Dendritic cell treated with granulocyte-macrophage colony-stimulating factor and Interleukin-4, amounts not matched to agents 40 ng/mL and 50 ng/mL, for 4 days (primary cell): ENCODE measurements at regions not wholly inside any gene's neighbourhood (a gene's known extent, or its start where the extent isn't known, plus 50 kb on each side); places are given as distances from the start of the nearest gene placed in this dataset.

ENCODE experiments used
- H3K27ac Mint-ChIP-seq: one replicate; pipeline ENCODE4 v1.8.0; 2022; ENCODE audit warnings: mild to moderate bottlenecking, mixed read lengths
- H3K27me3 Mint-ChIP-seq: one replicate; pipeline ENCODE4 v1.8.0; 2022; ENCODE audit warnings: mild to moderate bottlenecking, mixed read lengths
- H3K36me3 Mint-ChIP-seq: one replicate; pipeline ENCODE4 v1.8.0; 2022; ENCODE audit warnings: low read depth, mixed read lengths
- H3K4me1 Mint-ChIP-seq: one replicate; pipeline ENCODE4 v1.8.0; 2022; ENCODE audit warnings: low read depth, mixed read lengths
- H3K4me3 Mint-ChIP-seq: one replicate; pipeline ENCODE4 v1.8.0; 2022; ENCODE audit warnings: mild to moderate bottlenecking, moderate library complexity, mixed read lengths
- H3K9me3 Mint-ChIP-seq: one replicate; pipeline ENCODE4 v1.8.0; 2022; ENCODE audit warnings: mixed read lengths
- intact Hi-C: fragments of 100-400 bp; cut with micrococcal nuclease; formaldehyde crosslinking; loops from one replicate; pipeline ENCODE4 v1.15.0; 2022

- intact Hi-C loops, result no loop called here
- Mint-ChIP-seq H3K4me3 (no peak overlapping the region), H3K4me1 (no peaks in the 10 kb centered on the region), H3K9me3 (no peaks in the 10 kb centered on the region), H3K27me3 (no peaks in the 10 kb centered on the region), H3K36me3 (no peaks in the 10 kb centered on the region), H3K27ac (no peak overlapping the region)
Measured at GRCh38 chr9:20028849-20029231, 240.0 kb upstream of the SLC24A2 start.

GRCh38 chr9:20028192-20028848 is 239.5 kb upstream of the SLC24A2 start:
- intact Hi-C loops, result no loop called here
- Mint-ChIP-seq H3K4me1 (no peaks in the 10 kb centered on the region), H3K27me3 (no peaks in the 10 kb centered on the region), H3K9me3 (no peaks in the 10 kb centered on the region), H3K36me3 (no peaks in the 10 kb centered on the region), H3K27ac (no peak overlapping the region), H3K4me3 (no peak overlapping the region)

- H3K9me3 Mint-ChIP-seq, result no peaks in the 10 kb centered on the region
- H3K36me3 Mint-ChIP-seq, result no peaks in the 10 kb centered on the region
- H3K4me1 Mint-ChIP-seq, result no peaks in the 10 kb centered on the region
- intact Hi-C loops, result no loop called here
- H3K27ac Mint-ChIP-seq, result no peak overlapping the region
- no peak overlapping the region for H3K4me3 Mint-ChIP-seq
- H3K27me3 Mint-ChIP-seq, result no peaks in the 10 kb centered on the region
Measured at GRCh38 chr9:20023961-20024571, 235.2 kb upstream of the SLC24A2 start.

GRCh38 chr9:20023210-20023905 is 234.5 kb upstream of the SLC24A2 start:
- Mint-ChIP-seq H3K27me3 (no peaks in the 10 kb centered on the region), H3K27ac (no peak overlapping the region), H3K4me1 (no peaks in the 10 kb centered on the region), H3K9me3 (no peaks in the 10 kb centered on the region), H3K36me3 (no peaks in the 10 kb centered on the region), H3K4me3 (no peak overlapping the region)
- intact Hi-C loops, result no loop called here

GRCh38 chr9:20022410-20022809 is 233.6 kb upstream of the SLC24A2 start:
- intact Hi-C loops, result no loop called here
- no peak overlapping the region for H3K27ac Mint-ChIP-seq
- H3K4me3 Mint-ChIP-seq, result no peak overlapping the region
- H3K36me3 Mint-ChIP-seq, result no peaks in the 10 kb centered on the region
- no peaks in the 10 kb centered on the region for H3K9me3 Mint-ChIP-seq
- H3K4me1 Mint-ChIP-seq, result no peaks in the 10 kb centered on the region
- no peaks in the 10 kb centered on the region for H3K27me3 Mint-ChIP-seq

- H3K9me3 Mint-ChIP-seq, result peaks cover 8% of the 10 kb centered on the region
- no peak overlapping the region for H3K4me3 Mint-ChIP-seq
- no peaks in the 10 kb centered on the region for H3K27me3 Mint-ChIP-seq
- H3K36me3 Mint-ChIP-seq, result no peaks in the 10 kb centered on the region
- H3K27ac Mint-ChIP-seq, result no peak overlapping the region
- intact Hi-C loops, result no loop called here
- no peaks in the 10 kb centered on the region for H3K4me1 Mint-ChIP-seq
Measured at GRCh38 chr9:20016611-20017010, 227.8 kb upstream of the SLC24A2 start.

- no peaks in the 10 kb centered on the region for H3K27me3 Mint-ChIP-seq
Measured at GRCh38 chr9:20015427-20015931, 226.6 kb upstream of the SLC24A2 start.

GRCh38 chr9:20014168-20014567 is 225.3 kb upstream of the SLC24A2 start:
- no peaks in the 10 kb centered on the region for H3K27me3 Mint-ChIP-seq
- no peaks in the 10 kb centered on the region for H3K36me3 Mint-ChIP-seq

More at GRCh38 chr9:20015427-20015931, 226.6 kb upstream of the SLC24A2 start:
- Mint-ChIP-seq H3K9me3 (peaks cover 16% of the 10 kb centered on the region), H3K4me1 (no peaks in the 10 kb centered on the region), H3K36me3 (no peaks in the 10 kb centered on the region), H3K4me3 (no peak overlapping the region), H3K27ac (no peak overlapping the region)
- intact Hi-C loops, result no loop called here

GRCh38 chr9:20012232-20012631 is 223.4 kb upstream of the SLC24A2 start:
- no peak overlapping the region for H3K4me3 Mint-ChIP-seq
- H3K27me3 Mint-ChIP-seq, result no peaks in the 10 kb centered on the region
- no peaks in the 10 kb centered on the region for H3K36me3 Mint-ChIP-seq
- H3K27ac Mint-ChIP-seq, result no peak overlapping the region
- H3K9me3 Mint-ChIP-seq, result peaks cover 16% of the 10 kb centered on the region
- H3K4me1 Mint-ChIP-seq, result no peaks in the 10 kb centered on the region
- intact Hi-C loops, result no loop called here

More at GRCh38 chr9:20014168-20014567, 225.3 kb upstream of the SLC24A2 start:
- peaks cover 16% of the 10 kb centered on the region for H3K9me3 Mint-ChIP-seq
- H3K4me1 Mint-ChIP-seq, result no peaks in the 10 kb centered on the region
- intact Hi-C loops, result no loop called here
- no peak overlapping the region for H3K27ac Mint-ChIP-seq
- no peak overlapping the region for H3K4me3 Mint-ChIP-seq

GRCh38 chr9:20009606-20010005 is 220.8 kb upstream of the SLC24A2 start:
- Mint-ChIP-seq H3K4me3 (no peak overlapping the region), H3K4me1 (no peaks in the 10 kb centered on the region), H3K27ac (no peak overlapping the region), H3K27me3 (no peaks in the 10 kb centered on the region), H3K9me3 (peaks cover 16% of the 10 kb centered on the region), H3K36me3 (no peaks in the 10 kb centered on the region)
- intact Hi-C loops, result no loop called here

- H3K4me1 Mint-ChIP-seq, result no peaks in the 10 kb centered on the region
- H3K4me3 Mint-ChIP-seq, result no peak overlapping the region
- H3K27me3 Mint-ChIP-seq, result no peaks in the 10 kb centered on the region
- peaks cover 9% of the 10 kb centered on the region for H3K9me3 Mint-ChIP-seq
- intact Hi-C loops, result no loop called here
- H3K36me3 Mint-ChIP-seq, result no peaks in the 10 kb centered on the region
- H3K27ac Mint-ChIP-seq, result no peak overlapping the region
Measured at GRCh38 chr9:20002011-20002410, 213.2 kb upstream of the SLC24A2 start.

- H3K27ac Mint-ChIP-seq, result no peak overlapping the region
- H3K9me3 Mint-ChIP-seq, result peaks cover 9% of the 10 kb centered on the region
- no peaks in the 10 kb centered on the region for H3K36me3 Mint-ChIP-seq
- H3K27me3 Mint-ChIP-seq, result no peaks in the 10 kb centered on the region
- intact Hi-C loops, result no loop called here
- H3K4me3 Mint-ChIP-seq, result no peak overlapping the region
- H3K4me1 Mint-ChIP-seq, result no peaks in the 10 kb centered on the region
Measured at GRCh38 chr9:20001058-20001457, 212.2 kb upstream of the SLC24A2 start.

- Mint-ChIP-seq H3K9me3 (peaks cover 9% of the 10 kb centered on the region), H3K27ac (no peak overlapping the region), H3K4me3 (no peak overlapping the region), H3K27me3 (no peaks in the 10 kb centered on the region), H3K36me3 (no peaks in the 10 kb centered on the region), H3K4me1 (no peaks in the 10 kb centered on the region)
- intact Hi-C loops, result no loop called here
Measured at GRCh38 chr9:19999491-20000057, 210.7 kb upstream of the SLC24A2 start.

- Mint-ChIP-seq H3K27me3 (no peaks in the 10 kb centered on the region), H3K4me1 (no peaks in the 10 kb centered on the region), H3K27ac (no peak overlapping the region), H3K4me3 (no peak overlapping the region), H3K36me3 (no peaks in the 10 kb centered on the region), H3K9me3 (peaks cover 9% of the 10 kb centered on the region)
- intact Hi-C loops, result no loop called here
Measured at GRCh38 chr9:19998823-19999455, 210.1 kb upstream of the SLC24A2 start.
